ENCODE measurements at regions not wholly inside any gene's neighbourhood (a gene's known extent, or its start where the extent isn't known, plus 50 kb on each side); places are given as distances from the start of the nearest gene placed in this dataset.
"Not testable (repeated sequence)": the region's sequence is repeated elsewhere in the genome, so short reads cannot be mapped to it uniquely, and the experiment has no call there.

GRCh38 chr11:49442669-49443068, 234.3 kb upstream of the FOLH1 start:
- DNase-seq, result no peak

DNA sequence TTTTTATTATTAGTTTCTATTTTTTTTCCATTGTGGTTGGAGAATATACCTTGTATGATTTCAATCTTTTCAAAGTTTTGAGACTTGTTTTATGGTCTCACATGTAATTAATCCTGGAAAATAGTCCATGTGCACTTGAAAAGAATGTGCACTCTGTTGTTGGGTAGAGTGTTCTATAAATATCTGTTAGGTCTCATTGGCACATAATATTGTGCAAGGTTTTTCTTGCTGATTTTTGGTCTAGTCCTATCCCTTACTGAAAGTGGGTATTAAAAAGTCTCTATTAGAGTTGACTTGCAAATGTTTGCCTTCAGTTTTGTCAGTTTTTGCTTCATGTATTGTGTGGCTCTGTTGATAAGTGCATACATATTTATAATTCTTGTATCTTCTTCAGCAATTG, 231.5 kb upstream of the FOLH1 start:
- DNase-seq, result not testable (repeated sequence)

- DNase-seq, result not testable (repeated sequence)
Measured at GRCh38 chr11:49434308-49434707, 225.9 kb upstream of the FOLH1 start.

- no peak for DNase-seq
Measured at GRCh38 chr11:49432242-49432848, 223.9 kb upstream of the FOLH1 start.

DNA sequence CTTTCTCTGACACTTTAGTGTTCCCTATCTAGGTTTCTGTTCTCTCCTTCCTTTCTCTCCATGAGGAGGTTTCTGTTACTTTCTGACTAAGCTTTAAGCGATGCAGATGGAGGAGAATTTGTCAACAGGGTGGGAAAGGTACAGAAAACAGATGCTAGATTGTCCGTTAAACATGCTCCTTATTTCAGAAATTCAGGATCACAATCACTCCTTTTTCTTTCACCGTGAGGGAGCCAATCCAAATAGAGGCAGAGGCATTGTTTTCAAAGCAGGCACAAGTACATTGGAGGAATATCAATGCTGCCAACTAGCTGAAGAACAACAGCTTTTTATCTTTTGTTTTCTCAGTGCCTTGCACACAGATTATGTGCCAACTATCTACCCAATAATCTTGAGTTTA, 215.7 kb upstream of the FOLH1 start:
- DNase-seq, result no peak

GRCh38 chr11:49418877-49419276, 210.5 kb upstream of the FOLH1 start:
- DNase-seq, result not testable (repeated sequence)

- DNase-seq, result no peak
Measured at GRCh38 chr11:49405743-49406142, 197.3 kb upstream of the FOLH1 start.

GRCh38 chr11:49395789-49396188, 187.4 kb upstream of the FOLH1 start:
- not testable (repeated sequence) for DNase-seq

- not testable (repeated sequence) for DNase-seq
Measured at GRCh38 chr11:49390362-49390761, 182.0 kb upstream of the FOLH1 start.

- not testable (repeated sequence) for DNase-seq
Measured at GRCh38 chr11:49389149-49389548, 180.7 kb upstream of the FOLH1 start.

DNA sequence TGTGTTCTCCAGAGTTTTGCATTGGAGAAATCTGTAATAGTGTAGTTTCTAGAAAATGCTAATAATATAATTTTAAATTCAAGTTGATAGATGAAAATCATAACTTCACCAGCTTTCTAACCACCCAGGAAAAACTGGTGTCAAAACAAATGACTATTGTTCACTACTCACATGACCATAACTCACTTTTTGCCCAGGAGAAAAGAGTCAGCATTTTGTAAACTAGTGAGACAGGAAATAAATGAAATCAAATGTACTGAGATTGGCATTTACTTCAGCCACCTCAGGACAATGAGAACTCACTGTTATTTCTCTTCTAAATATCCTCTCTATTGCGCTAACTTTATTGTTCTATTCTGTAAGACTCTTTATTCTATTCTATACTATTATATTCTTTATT, 176.0 kb upstream of the FOLH1 start:
- DNase-seq, result not testable (repeated sequence)

DNA sequence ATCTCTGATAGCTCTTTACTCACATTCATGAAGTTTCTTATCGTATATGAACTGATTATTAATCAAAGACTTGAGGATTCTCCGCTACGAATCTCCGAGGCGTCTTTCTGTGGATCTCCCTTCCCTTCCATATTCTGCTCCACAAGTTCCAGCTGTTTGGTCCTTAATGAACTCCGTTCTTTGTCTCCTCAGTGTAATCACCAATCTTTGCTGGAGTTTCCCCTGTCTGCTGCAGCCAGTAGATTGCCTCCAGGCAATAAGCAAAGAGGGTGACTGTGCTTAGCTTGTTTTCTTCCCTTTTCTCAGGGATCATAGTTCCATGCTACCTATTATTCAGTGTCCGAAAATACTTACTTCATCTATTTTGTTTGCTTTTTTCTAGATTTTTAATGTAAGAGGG, 169.6 kb upstream of the FOLH1 start:
- DNase-seq, result no peak

GRCh38 chr11:49373866-49374265, 165.5 kb upstream of the FOLH1 start:
- DNase-seq, result not testable (repeated sequence)

DNA sequence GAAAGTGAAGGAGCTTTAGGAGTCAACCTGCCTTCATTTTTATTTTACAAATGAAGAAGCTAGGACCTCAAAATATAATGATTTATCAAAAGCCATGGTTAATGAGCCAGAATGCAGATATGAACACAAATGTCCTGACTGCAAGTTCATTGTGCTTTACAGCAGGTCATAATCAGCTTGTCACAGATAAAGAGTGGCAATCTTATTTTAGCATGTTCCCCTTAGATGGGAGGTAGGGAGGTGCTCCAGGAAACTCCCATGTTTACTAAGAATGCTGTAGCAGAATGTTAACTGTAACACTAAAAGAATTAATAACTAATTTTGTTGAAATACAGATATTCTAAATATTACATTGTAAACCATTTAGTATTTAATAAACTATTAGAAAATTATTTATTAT, 165.0 kb upstream of the FOLH1 start:
- not testable (repeated sequence) for DNase-seq

DNA sequence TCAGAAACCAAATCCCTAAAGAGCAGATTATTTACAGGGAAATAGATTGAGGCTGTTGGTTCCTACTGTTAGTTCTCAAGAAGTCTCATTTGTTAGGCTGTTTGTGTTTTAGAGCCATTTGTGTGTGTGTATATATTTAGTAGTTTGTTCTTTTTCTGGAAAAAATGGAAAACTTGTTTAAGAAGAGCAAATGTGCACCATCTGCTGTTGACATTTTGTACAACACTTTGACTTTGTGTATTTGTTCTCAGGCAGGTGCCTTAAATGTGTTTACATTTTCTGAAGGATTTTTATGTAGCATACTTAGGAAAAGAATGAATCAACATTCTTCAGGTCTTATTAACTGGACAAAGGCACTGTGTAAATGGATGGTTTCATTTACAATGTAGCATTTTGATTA, 163.7 kb upstream of the FOLH1 start:
- DNase-seq, result not testable (repeated sequence)

DNA sequence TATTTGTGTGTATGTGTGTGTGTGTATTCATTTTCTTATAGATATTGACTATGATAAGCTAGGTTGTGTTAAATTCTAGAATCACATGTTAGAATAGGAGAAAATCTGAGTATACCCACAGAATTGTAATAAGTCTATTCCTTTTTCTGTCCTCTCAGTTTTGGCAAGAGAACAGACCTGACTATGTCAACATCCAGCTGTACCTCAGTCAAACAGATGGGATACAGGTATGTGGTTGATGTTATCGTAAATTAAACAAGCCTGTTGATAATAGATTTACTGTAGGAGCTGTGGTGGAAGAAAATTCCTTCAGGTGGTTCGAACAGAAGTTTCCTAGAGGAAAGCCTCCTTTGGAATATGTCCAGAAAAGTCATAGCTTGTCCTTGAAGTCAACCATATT, 160.2 kb upstream of the FOLH1 start:
- not testable (repeated sequence) for DNase-seq

- DNase-seq, result not testable (repeated sequence)
Measured at GRCh38 chr11:49365375-49365774, 157.0 kb upstream of the FOLH1 start.

GRCh38 chr11:49362994-49363393, 154.6 kb upstream of the FOLH1 start:
- not testable (repeated sequence) for DNase-seq

DNA sequence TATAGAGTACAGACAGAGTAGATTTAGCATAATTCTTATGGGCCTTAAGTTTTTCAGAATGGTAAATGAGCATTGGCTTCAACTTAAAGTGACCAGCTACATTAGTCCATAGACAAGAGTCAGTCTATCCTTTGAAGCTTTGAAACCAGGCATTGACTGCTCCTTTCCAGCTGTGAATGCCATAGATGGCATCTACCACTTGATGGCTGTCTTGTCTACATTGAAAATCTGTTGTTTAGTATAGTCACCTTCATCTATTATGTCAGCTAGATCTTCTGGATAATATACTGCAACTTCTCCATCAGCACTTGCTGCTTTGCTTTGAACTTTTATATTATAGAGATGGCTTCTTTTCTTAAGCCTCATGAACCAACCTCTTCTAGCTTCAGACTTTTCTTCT, 146.1 kb upstream of the FOLH1 start:
- DNase-seq, result not testable (repeated sequence)

- DNase-seq, result not testable (repeated sequence)
Measured at GRCh38 chr11:49352868-49353267, 144.5 kb upstream of the FOLH1 start.

- not testable (repeated sequence) for DNase-seq
Measured at GRCh38 chr11:49346627-49347026, 138.2 kb upstream of the FOLH1 start.

GRCh38 chr11:49328485-49329186, 120.2 kb upstream of the FOLH1 start:
- not testable (repeated sequence) for DNase-seq

DNA sequence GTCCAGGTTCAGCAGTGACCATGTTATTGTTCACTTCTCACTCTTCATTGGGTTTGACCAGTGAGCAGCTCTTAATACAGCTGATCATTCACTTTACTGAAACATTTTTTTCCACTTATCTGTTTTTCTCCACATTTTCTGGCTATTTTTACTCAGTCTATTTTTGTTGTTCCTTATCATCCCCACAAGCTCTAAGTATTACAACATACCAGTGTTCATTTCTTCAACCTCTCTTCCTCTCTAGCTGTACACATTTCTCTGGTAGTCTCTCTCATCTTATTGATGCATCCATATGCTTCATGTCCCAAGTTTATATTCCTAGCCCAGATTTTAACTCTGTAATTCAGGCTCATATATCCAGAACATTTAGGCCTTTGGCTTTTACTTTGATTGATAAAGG, 119.4 kb upstream of the FOLH1 start:
- DNase-seq, result not testable (repeated sequence)

DNA sequence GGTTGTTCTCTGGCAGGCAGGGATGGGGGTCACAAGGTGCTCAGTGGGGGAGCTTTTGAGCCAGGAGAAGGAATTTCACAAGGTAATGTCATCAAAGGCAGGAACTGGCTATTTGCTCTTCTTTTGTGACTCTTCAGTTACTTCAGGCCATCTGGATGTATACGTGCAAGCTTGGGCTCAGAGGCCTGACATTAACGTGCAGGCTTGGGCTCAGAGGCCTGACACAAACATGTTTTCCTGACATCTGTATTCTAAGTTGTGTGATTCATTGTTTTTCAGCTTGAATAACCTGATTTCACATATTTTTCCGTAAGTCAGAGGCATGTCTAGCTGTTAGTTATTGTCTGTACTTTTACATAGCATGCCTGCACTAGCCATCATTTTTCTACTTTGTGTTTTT, 118.2 kb upstream of the FOLH1 start:
- DNase-seq, result not testable (repeated sequence)

- no peak for DNase-seq
Measured at GRCh38 chr11:49316180-49316579, 107.8 kb upstream of the FOLH1 start.

All from NCI-H2029 treated with DMSO at 0.1 percent for 48 hours (cell line).